CD14-positive monocyte (primary cell): ENCODE measurements at regions not wholly inside any gene's neighbourhood (a gene's known extent, or its start where the extent isn't known, plus 50 kb on each side); places are given as distances from the start of the nearest gene placed in this dataset.

ENCODE experiments used
- DNase-seq, 3 donors: peaks; one replicate each; pipeline ENCODE4 v3.0.0-alpha.2; 2011 to 2022
- H2AFZ ChIP-seq: 2 replicates; pipeline ENCODE4 v1.6.0; 2012; ENCODE audit warnings: mild to moderate bottlenecking, low read depth, low read length, inconsistent platforms; ENCODE audit not compliant: insufficient read depth, poor library complexity, severe bottlenecking
- H3K27ac ChIP-seq, 2 donors: 1 replicate in 1 of 2; 2 replicates in 1 of 2; pipeline ENCODE4 v1.5.1; 2012 to 2013; ENCODE audit warnings: low read length in 2 of 2, control low read depth in 1 of 2, inconsistent platforms in 1 of 2, low read depth in 1 of 2, mild to moderate bottlenecking in 1 of 2
- H3K27me3 ChIP-seq, 2 donors: one replicate each; pipeline versions ENCODE4 v1.6.0 to v1.6.1; 2011 to 2013; ENCODE audit warnings: low read length in 2 of 2; ENCODE audit not compliant: control insufficient read depth in 2 of 2, insufficient read depth in 2 of 2
- H3K36me3 ChIP-seq, 2 donors: replicated peaks in 1 of 2; 1 replicate in 1 of 2; 2 replicates in 1 of 2; pipeline versions ENCODE4 v1.5.1 to v1.6.1; 2012 to 2013; ENCODE audit warnings: low read length in 2 of 2, control low read depth in 1 of 2, inconsistent platforms in 1 of 2, mild to moderate bottlenecking in 1 of 2; ENCODE audit not compliant: insufficient read depth in 2 of 2, control insufficient read depth in 1 of 2
- H3K4me1 ChIP-seq, 2 donors: 1 replicate in 1 of 2; 2 replicates in 1 of 2; pipeline versions ENCODE4 v1.5.1 to v1.6.1; 2012 to 2013; ENCODE audit warnings: low read length in 2 of 2, control low read depth in 1 of 2, inconsistent platforms in 1 of 2, mild to moderate bottlenecking in 1 of 2, moderate library complexity in 1 of 2; ENCODE audit not compliant: insufficient read depth in 2 of 2, control insufficient read depth in 1 of 2
- H3K4me2 ChIP-seq: replicated peaks from 2 replicates; pipeline ENCODE3; 2012; ENCODE audit warnings: low read length, moderate library complexity, mild to moderate bottlenecking; ENCODE audit not compliant: poor library complexity, severe bottlenecking; ENCODE audit errors: extremely low read depth
- H3K4me3 ChIP-seq, 3 experiments: fragments of 200-600 bp in 1 of 3; sonication (generic) in 1 of 3; replicated peaks in 1 of 3; 1 replicate in 2 of 3; 2 replicates in 1 of 3; pipeline ENCODE4 v1.5.1; 2011 to 2013; ENCODE audit warnings: low read length in 3 of 3, mild to moderate bottlenecking in 3 of 3, control low read depth in 2 of 3, low read depth in 2 of 3, inconsistent platforms in 1 of 3, moderate library complexity in 1 of 3
- H3K79me2 ChIP-seq: 2 replicates; pipeline ENCODE4 v1.6.0; 2012; ENCODE audit warnings: mild to moderate bottlenecking, control low read depth, inconsistent platforms, low read length, moderate library complexity; ENCODE audit not compliant: insufficient read depth
- H3K9ac ChIP-seq: 2 replicates; pipeline ENCODE4 v1.6.0; 2017; ENCODE audit warnings: low read length, mild to moderate bottlenecking; ENCODE audit not compliant: insufficient read depth, poor library complexity, severe bottlenecking
- H3K9me3 ChIP-seq, 2 donors: replicated peaks in 1 of 2; 1 replicate in 1 of 2; 2 replicates in 1 of 2; pipeline versions ENCODE4 v1.5.1 to v1.6.1; 2012 to 2013; ENCODE audit warnings: low read length in 2 of 2, control low read depth in 1 of 2; ENCODE audit not compliant: control insufficient read depth in 1 of 2, insufficient read depth in 1 of 2
- H4K20me1 ChIP-seq: 2 replicates; pipeline ENCODE4 v1.6.0; 2012; ENCODE audit warnings: mild to moderate bottlenecking, low read length, control low read depth, moderate library complexity; ENCODE audit not compliant: insufficient read depth
- H3K27ac Mint-ChIP-seq, 7 donors: one replicate each; pipeline ENCODE4 v1.8.0; 2020; ENCODE audit warnings: mild to moderate bottlenecking in 7 of 7, mixed read lengths in 7 of 7, moderate library complexity in 6 of 7, inconsistent platforms in 2 of 7
- H3K27me3 Mint-ChIP-seq, 3 donors: one replicate each; pipeline ENCODE4 v1.8.0; 2021 to 2022; ENCODE audit warnings: low read depth in 3 of 3, mild to moderate bottlenecking in 3 of 3, mixed read lengths in 3 of 3, moderate library complexity in 3 of 3, inconsistent platforms in 1 of 3
- H3K36me3 Mint-ChIP-seq, 2 donors: one replicate each; pipeline ENCODE4 v1.8.0; 2020; ENCODE audit warnings: mixed read lengths in 2 of 2, inconsistent platforms in 1 of 2, mild to moderate bottlenecking in 1 of 2
- H3K4me1 Mint-ChIP-seq: one replicate; pipeline ENCODE4 v1.8.0; 2020; ENCODE audit warnings: mild to moderate bottlenecking, mixed read lengths
- H3K4me3 Mint-ChIP-seq, 2 donors: one replicate each; pipeline ENCODE4 v1.8.0; 2020; ENCODE audit warnings: mild to moderate bottlenecking in 2 of 2, mixed read lengths in 2 of 2, moderate library complexity in 1 of 2
- H3K9me3 Mint-ChIP-seq, 7 donors: one replicate each; pipeline ENCODE4 v1.8.0; 2020 to 2022; ENCODE audit warnings: mixed read lengths in 7 of 7, mild to moderate bottlenecking in 6 of 7, moderate library complexity in 6 of 7, inconsistent platforms in 2 of 7
- CTCF ChIP-seq: fragments of 200-600 bp; IDR thresholded peaks from one replicate; pipeline ENCODE4 v1.8.0; 2022; ENCODE audit warnings: antibody characterized with exemption, mild to moderate bottlenecking
- WGBS: methylation state at CpG from one replicate; pipeline ENCODE4 v1.1.5; 2013; ENCODE audit warnings: missing lambda C conversion rate; ENCODE audit not compliant: insufficient coverage; 5-methylcytosine and 5-hydroxymethylcytosine counted together
- intact Hi-C, 2 donors: fragments of 100-400 bp; cut with micrococcal nuclease; formaldehyde crosslinking; loops; one replicate each; pipeline versions ENCODE4 v1.15.0 to v1.15.1; 2023

- Histone ChIP-seq H3K4me1 (no peaks in the 10 kb centered on the region), H3K27ac (no peak overlapping the region), H3K9me3 (no peaks in the 10 kb centered on the region), H3K4me2 (no peak overlapping the region), H3K36me3 (no peaks in the 10 kb centered on the region), H4K20me1 (no peaks in the 10 kb centered on the region), H3K4me3 (no peak overlapping the region), H3K27me3 (peaks cover 1 to 11% of the 10 kb centered on the region in 2 donors), H2AFZ (no peak overlapping the region), H3K79me2 (no peaks in the 10 kb centered on the region), H3K9ac (no peak overlapping the region)
- H3K9me3 Mint-ChIP-seq, result peaks cover 0 to 6% (median 0%) of the 10 kb centered on the region in 7 donors
- intact Hi-C loops, result loop anchor here in 1 of 2 donors (10.0 kb wide), 1 partner anchor 1216 kb away; no protein-coding TSS in a partner anchor
- 100% methylated on average over 1 of the region's 1 CpG for WGBS
- no peak overlapping the region for H3K4me3 Mint-ChIP-seq
- peaks cover 0 to 7% (median 6%) of the 10 kb centered on the region in 3 donors for H3K27me3 Mint-ChIP-seq
- TF ChIP-seq CTCF, result no peak
- no peak for DNase-seq
- H3K4me1 Mint-ChIP-seq, result peaks cover 10% of the 10 kb centered on the region
- H3K27ac Mint-ChIP-seq, result no peak overlapping the region
- H3K36me3 Mint-ChIP-seq, result no peaks in the 10 kb centered on the region
These were observed 1044.0 kb downstream of the IGSF11 start for GRCh38 chr3:117990627-117991026.

GRCh38 chr3:117995842-117996437 is 1038.7 kb downstream of the IGSF11 start:
- no peaks in the 10 kb centered on the region for H3K4me1 Mint-ChIP-seq
- Histone ChIP-seq H3K36me3 (no peaks in the 10 kb centered on the region), H3K27me3 (peaks cover 7 to 35% of the 10 kb centered on the region in 2 donors), H3K4me1 (peaks cover 7 to 8% of the 10 kb centered on the region in 2 donors), H2AFZ (no peak overlapping the region), H3K79me2 (no peaks in the 10 kb centered on the region), H3K4me2 (no peak overlapping the region), H3K27ac (no peak overlapping the region), H4K20me1 (no peaks in the 10 kb centered on the region), H3K9me3 (peaks cover 0 to 3% of the 10 kb centered on the region in 2 donors), H3K9ac (no peak overlapping the region), H3K4me3 (no peak overlapping the region)
- H3K36me3 Mint-ChIP-seq, result no peaks in the 10 kb centered on the region
- no peak overlapping the region for H3K4me3 Mint-ChIP-seq
- no peak for TF ChIP-seq CTCF
- peaks cover 0 to 6% (median 5%) of the 10 kb centered on the region in 3 donors for H3K27me3 Mint-ChIP-seq
- H3K9me3 Mint-ChIP-seq, result peaks cover 0 to 6% (median 0%) of the 10 kb centered on the region in 7 donors
- H3K27ac Mint-ChIP-seq, result no peak overlapping the region
- DNase-seq, result no peak
- intact Hi-C loops, result loop anchor here in 1 of 2 donors (10.0 kb wide), 1 partner anchor 1221 kb away; no protein-coding TSS in a partner anchor
- 31% methylated on average over 4 of the region's 9 CpGs for WGBS
